ENCODE measurements at regions not wholly inside any gene's neighbourhood (a gene's known extent, or its start where the extent isn't known, plus 50 kb on each side); places are given as distances from the start of the nearest gene placed in this dataset.

- TF ChIP-seq CTCF (IDR thresholded peaks at IDR 0.05) (no peak), POLR2A (IDR thresholded peaks at IDR 0.05) (no peak)
Observed at GRCh38 chr6:14880052-14880451, 365.8 kb upstream of the JARID2 start.
